ENCODE measurements at regions not wholly inside any gene's neighbourhood (a gene's known extent, or its start where the extent isn't known, plus 50 kb on each side); places are given as distances from the start of the nearest gene placed in this dataset.

- no peaks in the 10 kb centered on the region for H3K36me3 ChIP-seq (ENCODE audit: control insufficient read depth in 2 of 2, insufficient read depth in 1 of 2, low read length in 2 of 2)
- no peak overlapping the region for H3K27ac ChIP-seq (ENCODE audit: extremely low read depth, low read depth, low read length)
- TF ChIP-seq ZNF596 (tag by site-specific recombination; IDR thresholded peaks at IDR 0.05) (no peak), ZNF529 (tag by site-specific recombination; IDR thresholded peaks at IDR 0.05; ENCODE audit: insufficient replicate concordance) (no peak), ZNF792 (tag by site-specific recombination; IDR thresholded peaks at IDR 0.05) (no peak), ZFP41 (tag by site-specific recombination; IDR thresholded peaks at IDR 0.05; ENCODE audit: borderline replicate concordance) (no peak), ZIC2 (tag by site-specific recombination; IDR thresholded peaks at IDR 0.05) (peak; percentile 57)
- H3K4me3 ChIP-seq (ENCODE audit: low read depth, low read length) = no peak overlapping the region
- POLR2A ChIA-PET = no interaction called here
- CTCF ChIA-PET = interaction anchor here (0.6 kb wide), 1 partner anchor 616 kb away, joined by 3 read pairs; no protein-coding TSS in a partner anchor
- no peaks in the 10 kb centered on the region for H3K9me3 ChIP-seq (ENCODE audit: control insufficient read depth, insufficient read depth, low read depth, low read length)
- no peaks in the 10 kb centered on the region for H3K4me1 ChIP-seq (ENCODE audit: control insufficient read depth, insufficient read depth, low read length)
Measured at GRCh38 chr5:173798127-173798810, 89.9 kb upstream of the CPEB4 start.

- no peak overlapping the region for H3K4me3 ChIP-seq (ENCODE audit: low read depth, low read length)
- TF ChIP-seq ZNF174 (tag by site-specific recombination; IDR thresholded peaks at IDR 0.05) (no peak), ZNF157 (tag by site-specific recombination; IDR thresholded peaks at IDR 0.05) (no peak), KLF8 (tag by site-specific recombination; IDR thresholded peaks at IDR 0.05) (no peak), ATF2 (tag by site-specific recombination; IDR thresholded peaks at IDR 0.05; ENCODE audit: low read depth) (no peak), ZNF843 (tag by site-specific recombination; IDR thresholded peaks at IDR 0.05) (no peak), ZNF24 (tag by site-specific recombination; IDR thresholded peaks at IDR 0.05) (no peak), KLF10 (tag by site-specific recombination; IDR thresholded peaks at IDR 0.05) (no peak), ZNF544 (tag by site-specific recombination; IDR thresholded peaks at IDR 0.05) (no peak), ZNF366 (tag by site-specific recombination; conservative IDR thresholded peaks at IDR 0.05) (no peak), ZNF768 (tag by site-specific recombination; IDR thresholded peaks at IDR 0.05) (no peak)
- no peaks in the 10 kb centered on the region for H3K9me3 ChIP-seq (ENCODE audit: control insufficient read depth, insufficient read depth, low read depth, low read length)
- no peaks in the 10 kb centered on the region for H3K4me1 ChIP-seq (ENCODE audit: control insufficient read depth, insufficient read depth, low read length)
- H3K27ac ChIP-seq (ENCODE audit: extremely low read depth, low read depth, low read length) = no peak overlapping the region
- ChIA-PET POLR2A (no interaction called here), CTCF (interaction anchor here (0.6 kb wide), 1 partner anchor 170 kb away, joined by 3 read pairs; no protein-coding TSS in a partner anchor)
- no peaks in the 10 kb centered on the region for H3K36me3 ChIP-seq (ENCODE audit: control insufficient read depth in 2 of 2, insufficient read depth in 1 of 2, low read length in 2 of 2)
Measured at GRCh38 chr5:173800340-173800739, 87.8 kb upstream of the CPEB4 start.

- no peak overlapping the region for H3K27ac ChIP-seq (ENCODE audit: extremely low read depth, low read depth, low read length)
- H3K4me1 ChIP-seq (ENCODE audit: control insufficient read depth, insufficient read depth, low read length) = no peaks in the 10 kb centered on the region
- ChIA-PET CTCF (interaction anchor here (0.6 kb wide), 1 partner anchor 171 kb away, joined by 3 read pairs; no protein-coding TSS in a partner anchor), POLR2A (no interaction called here)
- no peaks in the 10 kb centered on the region for H3K9me3 ChIP-seq (ENCODE audit: control insufficient read depth, insufficient read depth, low read depth, low read length)
- H3K36me3 ChIP-seq (ENCODE audit: control insufficient read depth in 2 of 2, insufficient read depth in 1 of 2, low read length in 2 of 2) = no peaks in the 10 kb centered on the region
- no peak overlapping the region for H3K4me3 ChIP-seq (ENCODE audit: low read depth, low read length)
- TF ChIP-seq ZNF16 (tag by site-specific recombination; IDR thresholded peaks at IDR 0.05; ENCODE audit: low read depth) (no peak), PRDM2 (tag by site-specific recombination; IDR thresholded peaks at IDR 0.05; ENCODE audit: borderline replicate concordance) (no peak), ZNF114 (tag by site-specific recombination; IDR thresholded peaks at IDR 0.05) (no peak), SP7 (tag by site-specific recombination; IDR thresholded peaks at IDR 0.05) (no peak), ZNF792 (tag by site-specific recombination; IDR thresholded peaks at IDR 0.05) (no peak), ZNF473 (tag by site-specific recombination; IDR thresholded peaks at IDR 0.05) (no peak), SCRT1 (tag by site-specific recombination; IDR thresholded peaks at IDR 0.05; ENCODE audit: borderline replicate concordance) (no peak), ZBTB21 (tag by site-specific recombination; IDR thresholded peaks at IDR 0.05) (no peak), PRDM4 (tag by site-specific recombination; IDR thresholded peaks at IDR 0.05) (no peak)
Measured at GRCh38 chr5:173801006-173801405, 87.1 kb upstream of the CPEB4 start.

Data from HEK293 (cell line).